ENCODE measurements at regions not wholly inside any gene's neighbourhood (a gene's known extent, or its start where the extent isn't known, plus 50 kb on each side); places are given as distances from the start of the nearest gene placed in this dataset.
A peak's percentile ranks its signal among the peaks of the same experiment; 100 is the strongest.

GRCh38 chr3:61358364-61358763 is 107.1 kb upstream of the FHIT start (continued):
- TF ChIP-seq, protein P1, sequence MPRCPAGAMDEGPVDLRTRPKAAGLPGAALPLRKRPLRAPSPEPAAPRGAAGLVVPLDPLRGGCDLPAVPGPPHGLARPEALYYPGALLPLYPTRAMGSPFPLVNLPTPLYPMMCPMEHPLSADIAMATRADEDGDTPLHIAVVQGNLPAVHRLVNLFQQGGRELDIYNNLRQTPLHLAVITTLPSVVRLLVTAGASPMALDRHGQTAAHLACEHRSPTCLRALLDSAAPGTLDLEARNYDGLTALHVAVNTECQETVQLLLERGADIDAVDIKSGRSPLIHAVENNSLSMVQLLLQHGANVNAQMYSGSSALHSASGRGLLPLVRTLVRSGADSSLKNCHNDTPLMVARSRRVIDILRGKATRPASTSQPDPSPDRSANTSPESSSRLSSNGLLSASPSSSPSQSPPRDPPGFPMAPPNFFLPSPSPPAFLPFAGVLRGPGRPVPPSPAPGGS (IDR thresholded peaks at IDR 0.05; ENCODE audit: borderline replicate concordance, insufficient read depth, low read depth, low read length, poor library complexity, severe bottlenecking): peak; percentile 84
- TF ChIP-seq, protein P2, sequence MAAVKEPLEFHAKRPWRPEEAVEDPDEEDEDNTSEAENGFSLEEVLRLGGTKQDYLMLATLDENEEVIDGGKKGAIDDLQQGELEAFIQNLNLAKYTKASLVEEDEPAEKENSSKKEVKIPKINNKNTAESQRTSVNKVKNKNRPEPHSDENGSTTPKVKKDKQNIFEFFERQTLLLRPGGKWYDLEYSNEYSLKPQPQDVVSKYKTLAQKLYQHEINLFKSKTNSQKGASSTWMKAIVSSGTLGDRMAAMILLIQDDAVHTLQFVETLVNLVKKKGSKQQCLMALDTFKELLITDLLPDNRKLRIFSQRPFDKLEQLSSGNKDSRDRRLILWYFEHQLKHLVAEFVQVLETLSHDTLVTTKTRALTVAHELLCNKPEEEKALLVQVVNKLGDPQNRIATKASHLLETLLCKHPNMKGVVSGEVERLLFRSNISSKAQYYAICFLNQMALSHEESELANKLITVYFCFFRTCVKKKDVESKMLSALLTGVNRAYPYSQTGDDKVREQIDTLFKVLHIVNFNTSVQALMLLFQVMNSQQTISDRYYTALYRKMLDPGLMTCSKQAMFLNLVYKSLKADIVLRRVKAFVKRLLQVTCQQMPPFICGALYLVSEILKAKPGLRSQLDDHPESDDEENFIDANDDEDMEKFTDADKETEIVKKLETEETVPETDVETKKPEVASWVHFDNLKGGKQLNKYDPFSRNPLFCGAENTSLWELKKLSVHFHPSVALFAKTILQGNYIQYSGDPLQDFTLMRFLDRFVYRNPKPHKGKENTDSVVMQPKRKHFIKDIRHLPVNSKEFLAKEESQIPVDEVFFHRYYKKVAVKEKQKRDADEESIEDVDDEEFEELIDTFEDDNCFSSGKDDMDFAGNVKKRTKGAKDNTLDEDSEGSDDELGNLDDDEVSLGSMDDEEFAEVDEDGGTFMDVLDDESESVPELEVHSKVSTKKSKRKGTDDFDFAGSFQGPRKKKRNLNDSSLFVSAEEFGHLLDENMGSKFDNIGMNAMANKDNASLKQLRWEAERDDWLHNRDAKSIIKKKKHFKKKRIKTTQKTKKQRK (IDR thresholded peaks at IDR 0.05; ENCODE audit: low read depth, low read length): no peak
- no peak; the same call in 1 of the 2 replicates for TF ChIP-seq TARDBP (IDR thresholded peaks at IDR 0.05; ENCODE audit: borderline replicate concordance)
- no peak for TF ChIP-seq E2F4 (IDR thresholded peaks at IDR 0.05; ENCODE audit: low read depth, low read length)
- TF ChIP-seq USF2 (IDR thresholded peaks at IDR 0.05; ENCODE audit: borderline replicate concordance, low read depth, low read length): no peak
- peak; percentile 99 for TF ChIP-seq TCF3 (IDR thresholded peaks at IDR 0.05; ENCODE audit: borderline replicate concordance, insufficient read depth, low read depth, low read length)
- no peak for TF ChIP-seq SMC3 (IDR thresholded peaks at IDR 0.05; ENCODE audit: borderline replicate concordance, low read length)
- TF ChIP-seq MTA2 (IDR thresholded peaks at IDR 0.05; ENCODE audit: low read depth): peak; percentile 90
- TF ChIP-seq ASH2L (IDR thresholded peaks at IDR 0.05; ENCODE audit: borderline replicate concordance, low read depth): no peak
- no peak for TF ChIP-seq SREBF1 (IDR thresholded peaks at IDR 0.05; ENCODE audit: low read length)
- TF ChIP-seq EGR1 (IDR thresholded peaks at IDR 0.05; ENCODE audit: borderline replicate concordance in 1 of 2, low read depth in 2 of 2, low read length in 2 of 2): no peak
- peak; percentile 87 for TF ChIP-seq SMAD1 (IDR thresholded peaks at IDR 0.05; ENCODE audit: low read depth, partially characterized antibody)
- TF ChIP-seq FOXM1 (IDR thresholded peaks at IDR 0.05; ENCODE audit: low read depth, low read length): peak; percentile 94
- TF ChIP-seq CHD4 (IDR thresholded peaks at IDR 0.05): no peak
- peak; percentile 94 for TF ChIP-seq CREM (IDR thresholded peaks at IDR 0.05; ENCODE audit: low read depth)
- TF ChIP-seq, protein P3, sequence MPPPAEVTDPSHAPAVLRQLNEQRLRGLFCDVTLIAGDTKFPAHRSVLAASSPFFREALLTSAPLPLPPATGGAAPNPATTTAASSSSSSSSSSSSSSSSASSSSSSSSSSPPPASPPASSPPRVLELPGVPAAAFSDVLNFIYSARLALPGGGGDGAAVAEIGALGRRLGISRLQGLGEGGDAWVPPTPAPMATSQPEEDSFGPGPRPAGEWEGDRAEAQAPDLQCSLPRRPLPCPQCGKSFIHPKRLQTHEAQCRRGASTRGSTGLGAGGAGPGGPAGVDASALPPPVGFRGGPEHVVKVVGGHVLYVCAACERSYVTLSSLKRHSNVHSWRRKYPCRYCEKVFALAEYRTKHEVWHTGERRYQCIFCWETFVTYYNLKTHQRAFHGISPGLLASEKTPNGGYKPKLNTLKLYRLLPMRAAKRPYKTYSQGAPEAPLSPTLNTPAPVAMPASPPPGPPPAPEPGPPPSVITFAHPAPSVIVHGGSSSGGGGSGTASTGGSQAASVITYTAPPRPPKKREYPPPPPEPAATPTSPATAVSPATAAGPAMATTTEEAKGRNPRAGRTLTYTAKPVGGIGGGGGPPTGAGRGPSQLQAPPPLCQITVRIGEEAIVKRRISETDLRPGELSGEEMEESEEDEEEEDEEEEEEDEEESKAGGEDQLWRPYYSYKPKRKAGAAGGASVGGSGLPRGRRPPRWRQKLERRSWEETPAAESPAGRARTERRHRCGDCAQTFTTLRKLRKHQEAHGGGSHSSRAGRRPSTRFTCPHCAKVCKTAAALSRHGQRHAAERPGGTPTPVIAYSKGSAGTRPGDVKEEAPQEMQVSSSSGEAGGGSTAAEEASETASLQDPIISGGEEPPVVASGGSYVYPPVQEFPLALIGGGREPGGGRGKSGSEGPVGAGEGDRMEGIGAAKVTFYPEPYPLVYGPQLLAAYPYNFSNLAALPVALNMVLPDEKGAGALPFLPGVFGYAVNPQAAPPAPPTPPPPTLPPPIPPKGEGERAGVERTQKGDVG (CRISPR knock-in tag; IDR thresholded peaks at IDR 0.05): no peak
- TF ChIP-seq SUZ12 (IDR thresholded peaks at IDR 0.05; ENCODE audit: unreplicated experiment): no peak
- TF ChIP-seq MYC (IDR thresholded peaks at IDR 0.05; ENCODE audit: insufficient read depth, insufficient read length, insufficient replicate concordance, low read length, severe bottlenecking): no peak
- no peak for TF ChIP-seq POLR2AphosphoS2 (IDR thresholded peaks at IDR 0.05; ENCODE audit: low read depth, low read length)
- TF ChIP-seq SREBF2 (IDR thresholded peaks at IDR 0.05; ENCODE audit: low read length): no peak
- TF ChIP-seq ZBED1 (IDR thresholded peaks at IDR 0.05; ENCODE audit: borderline replicate concordance): peak; percentile 80
- TF ChIP-seq ZZZ3 (IDR thresholded peaks at IDR 0.05; ENCODE audit: control insufficient read depth, insufficient read length, low read depth): no peak
